GM23338 (cell line): ENCODE measurements at regions not wholly inside any gene's neighbourhood (a gene's known extent, or its start where the extent isn't known, plus 50 kb on each side); places are given as distances from the start of the nearest gene placed in this dataset.

Experiments
- ATAC-seq: fragments of 200-7000 bp; cut with Tn5 transposase; 3 replicates; pipeline ENCODE4 v1.9.1; 2020
- DNase-seq: peaks from one replicate; pipeline ENCODE4 v3.0.0-alpha.2; 2015; ENCODE audit warnings: low spot score
- H2AFZ ChIP-seq: fragments of 200-600 bp; sonication (generic); 2 replicates; pipeline ENCODE4 v1.8.0; 2016; ENCODE audit warnings: antibody characterized with exemption, mild to moderate bottlenecking, moderate library complexity
- H3F3A ChIP-seq: fragments of 200-600 bp; sonication (generic); replicated peaks from 2 replicates; pipeline ENCODE4 v1.8.0; 2017; ENCODE audit warnings: antibody characterized with exemption, mixed run types, low read depth
- H3K27ac ChIP-seq: fragments of 200-600 bp; sonication (generic); 2 replicates; pipeline ENCODE4 v1.6.1; 2016; ENCODE audit warnings: low read depth
- H3K27me3 ChIP-seq: fragments of 200-600 bp; sonication (generic); 2 replicates; pipeline ENCODE4 v1.8.0; 2016; ENCODE audit warnings: mild to moderate bottlenecking, mixed run types, moderate library complexity; ENCODE audit not compliant: insufficient read depth
- H3K36me3 ChIP-seq: fragments of 200-600 bp; sonication (generic); 2 replicates; pipeline ENCODE4 v1.8.0; 2016; ENCODE audit warnings: mild to moderate bottlenecking; ENCODE audit not compliant: insufficient read depth
- H3K4me1 ChIP-seq: fragments of 200-600 bp; sonication (generic); 2 replicates; pipeline ENCODE4 v1.8.0; 2016; ENCODE audit warnings: mild to moderate bottlenecking, moderate library complexity; ENCODE audit not compliant: insufficient read depth
- H3K4me2 ChIP-seq: fragments of 200-600 bp; sonication (generic); 2 replicates; pipeline ENCODE4 v1.7.1; 2017; ENCODE audit warnings: mixed run types
- H3K4me3 ChIP-seq: fragments of 200-600 bp; sonication (generic); 2 replicates; pipeline ENCODE4 v1.6.1; 2016; ENCODE audit warnings: mixed run types
- H3K79me2 ChIP-seq: fragments of 200-600 bp; sonication (generic); replicated peaks from 2 replicates; pipeline ENCODE4 v1.8.0; 2017; ENCODE audit warnings: mild to moderate bottlenecking; ENCODE audit not compliant: insufficient read depth
- H3K9me2 ChIP-seq: fragments of 200-600 bp; sonication (generic); 2 replicates; pipeline ENCODE4 v1.8.0; 2017; ENCODE audit not compliant: insufficient read depth
- H4K20me1 ChIP-seq: fragments of 200-600 bp; sonication (generic); replicated peaks from 2 replicates; pipeline ENCODE4 v1.8.0; 2017; ENCODE audit warnings: mild to moderate bottlenecking; ENCODE audit not compliant: insufficient read depth
- H3K27ac Mint-ChIP-seq: 2 replicates; pipeline ENCODE4 v1.8.0; 2020; ENCODE audit warnings: inconsistent platforms, mild to moderate bottlenecking, moderate library complexity, mixed read lengths
- H3K27me3 Mint-ChIP-seq: 3 replicates; pipeline ENCODE4 v1.8.0; 2022; ENCODE audit warnings: low read depth, mild to moderate bottlenecking, moderate library complexity, mixed read lengths, inconsistent platforms; ENCODE audit not compliant: insufficient read depth, poor library complexity
- H3K36me3 Mint-ChIP-seq: 3 replicates; pipeline ENCODE4 v1.8.0; 2021; ENCODE audit warnings: low read depth, mild to moderate bottlenecking, inconsistent platforms, moderate library complexity, mixed read lengths
- H3K4me1 Mint-ChIP-seq: 3 replicates; pipeline ENCODE4 v1.8.0; 2020; ENCODE audit warnings: mild to moderate bottlenecking, inconsistent platforms, mixed read lengths
- H3K4me3 Mint-ChIP-seq: 3 replicates; pipeline ENCODE4 v1.8.0; 2021; ENCODE audit warnings: moderate library complexity, mild to moderate bottlenecking, inconsistent platforms, mixed read lengths
- H3K9me3 Mint-ChIP-seq: 3 replicates; pipeline ENCODE4 v1.8.0; 2020; ENCODE audit warnings: moderate library complexity, mild to moderate bottlenecking, inconsistent platforms, mixed read lengths
- CREB1 ChIP-seq: fragments of 250-450 bp; sonication (Bioruptor Pico); IDR thresholded peaks from 2 replicates; pipeline ENCODE4 v1.5.0; 2020; ENCODE audit warnings: low read depth, mild to moderate bottlenecking, moderate library complexity
- EZH2phosphoT487 ChIP-seq: fragments of 200-600 bp; sonication (generic); IDR thresholded peaks from one replicate; pipeline ENCODE4 v1.8.1; 2018; ENCODE audit warnings: antibody characterized with exemption; ENCODE audit not compliant: unreplicated experiment
- JUNB ChIP-seq: IDR thresholded peaks from one replicate; pipeline ENCODE4 v1.6.1; 2016; ENCODE audit warnings: antibody characterized with exemption; ENCODE audit not compliant: unreplicated experiment
- NANOG ChIP-seq: IDR thresholded peaks from 2 replicates; pipeline ENCODE4 v1.6.1; 2016; ENCODE audit warnings: antibody characterized with exemption, borderline replicate concordance
- POLR2AphosphoS5 ChIP-seq: IDR thresholded peaks from 2 replicates; pipeline ENCODE4 v1.6.1; 2016; ENCODE audit warnings: antibody characterized with exemption, low read depth
- STAT1 ChIP-seq: IDR thresholded peaks from one replicate; pipeline ENCODE4 v1.6.1; 2016; ENCODE audit warnings: antibody characterized with exemption; ENCODE audit not compliant: unreplicated experiment
- ZNF114 ChIP-seq: fragments of 250-450 bp; sonication (Bioruptor Pico); IDR thresholded peaks from 2 replicates; pipeline ENCODE4 v1.5.0; 2020; ENCODE audit warnings: mild to moderate bottlenecking, moderate library complexity
- ZNF331 ChIP-seq: fragments of 250-450 bp; sonication (Bioruptor Pico); IDR thresholded peaks from 2 replicates; pipeline ENCODE4 v1.5.0; 2020; ENCODE audit warnings: low read depth, mild to moderate bottlenecking, moderate library complexity
- TF ChIP-seq, protein P1 (sequence below): IDR thresholded peaks from one replicate; pipeline ENCODE4 v1.6.1; 2018; ENCODE audit warnings: antibody characterized with exemption; ENCODE audit not compliant: unreplicated experiment
- TF ChIP-seq, protein P2 (sequence below): fragments of 250-450 bp; sonication (Bioruptor Pico); IDR thresholded peaks from 2 replicates; pipeline ENCODE4 v1.5.0; 2020; ENCODE audit warnings: mild to moderate bottlenecking, moderate library complexity

DNA sequence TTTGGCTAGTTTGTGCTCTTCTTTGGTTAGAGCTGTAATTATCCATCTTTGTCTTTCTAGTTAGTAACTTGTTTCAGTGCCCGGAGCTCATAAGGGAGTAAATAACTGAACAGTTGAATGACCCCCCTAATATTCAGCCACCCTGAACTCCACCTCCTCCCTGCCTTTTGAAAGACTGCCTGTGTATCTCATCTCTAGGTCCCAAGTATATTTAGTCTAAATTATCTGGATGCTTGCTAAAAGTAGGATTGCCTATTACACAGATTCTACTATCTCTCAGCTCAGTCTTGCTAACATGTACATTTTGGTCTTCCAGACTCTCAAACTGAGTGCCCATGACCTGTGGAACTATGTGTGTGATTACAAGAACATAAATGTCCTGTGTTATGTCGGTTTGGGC, 145.9 kb downstream of the GJA1 start (continued):
- TF ChIP-seq POLR2AphosphoS5 = no peak
- TF ChIP-seq, protein P1, sequence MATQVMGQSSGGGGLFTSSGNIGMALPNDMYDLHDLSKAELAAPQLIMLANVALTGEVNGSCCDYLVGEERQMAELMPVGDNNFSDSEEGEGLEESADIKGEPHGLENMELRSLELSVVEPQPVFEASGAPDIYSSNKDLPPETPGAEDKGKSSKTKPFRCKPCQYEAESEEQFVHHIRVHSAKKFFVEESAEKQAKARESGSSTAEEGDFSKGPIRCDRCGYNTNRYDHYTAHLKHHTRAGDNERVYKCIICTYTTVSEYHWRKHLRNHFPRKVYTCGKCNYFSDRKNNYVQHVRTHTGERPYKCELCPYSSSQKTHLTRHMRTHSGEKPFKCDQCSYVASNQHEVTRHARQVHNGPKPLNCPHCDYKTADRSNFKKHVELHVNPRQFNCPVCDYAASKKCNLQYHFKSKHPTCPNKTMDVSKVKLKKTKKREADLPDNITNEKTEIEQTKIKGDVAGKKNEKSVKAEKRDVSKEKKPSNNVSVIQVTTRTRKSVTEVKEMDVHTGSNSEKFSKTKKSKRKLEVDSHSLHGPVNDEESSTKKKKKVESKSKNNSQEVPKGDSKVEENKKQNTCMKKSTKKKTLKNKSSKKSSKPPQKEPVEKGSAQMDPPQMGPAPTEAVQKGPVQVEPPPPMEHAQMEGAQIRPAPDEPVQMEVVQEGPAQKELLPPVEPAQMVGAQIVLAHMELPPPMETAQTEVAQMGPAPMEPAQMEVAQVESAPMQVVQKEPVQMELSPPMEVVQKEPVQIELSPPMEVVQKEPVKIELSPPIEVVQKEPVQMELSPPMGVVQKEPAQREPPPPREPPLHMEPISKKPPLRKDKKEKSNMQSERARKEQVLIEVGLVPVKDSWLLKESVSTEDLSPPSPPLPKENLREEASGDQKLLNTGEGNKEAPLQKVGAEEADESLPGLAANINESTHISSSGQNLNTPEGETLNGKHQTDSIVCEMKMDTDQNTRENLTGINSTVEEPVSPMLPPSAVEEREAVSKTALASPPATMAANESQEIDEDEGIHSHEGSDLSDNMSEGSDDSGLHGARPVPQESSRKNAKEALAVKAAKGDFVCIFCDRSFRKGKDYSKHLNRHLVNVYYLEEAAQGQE = no peak
- TF ChIP-seq EZH2phosphoT487 = no peak
- TF ChIP-seq STAT1 = no peak
- TF ChIP-seq JUNB = no peak

DNA sequence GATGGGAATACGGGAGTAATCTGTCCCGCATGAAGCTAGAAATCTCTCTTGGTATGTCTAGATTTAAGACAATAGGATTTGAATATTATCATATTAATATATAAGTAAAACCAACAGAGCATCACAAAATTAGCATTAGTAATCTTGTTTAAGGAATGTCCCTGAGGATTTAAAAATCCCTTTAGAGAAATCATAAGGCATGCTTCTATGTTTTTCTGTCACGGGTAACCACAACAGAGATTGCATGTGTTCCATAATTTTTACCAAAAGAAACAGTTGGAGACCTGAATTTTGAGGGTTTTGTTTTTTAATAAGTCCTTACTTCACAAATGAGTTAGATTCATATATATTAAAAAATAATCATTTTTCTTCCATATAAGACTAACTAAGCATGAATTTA, 146.8 kb downstream of the GJA1 start:
- no peaks in the 10 kb centered on the region for H4K20me1 ChIP-seq
- H3K79me2 ChIP-seq = no peaks in the 10 kb centered on the region
- H3K27ac Mint-ChIP-seq = no peak overlapping the region
- DNase-seq (no peak), ATAC-seq (no peak)
- no peaks in the 10 kb centered on the region for H3K27me3 Mint-ChIP-seq
- no peaks in the 10 kb centered on the region for H3K27me3 ChIP-seq
- H3K4me1 ChIP-seq = no peaks in the 10 kb centered on the region; the same call in 1 of the 2 replicates
- no peak overlapping the region for H3K27ac ChIP-seq
- H3K4me2 ChIP-seq = no peak overlapping the region
- no peaks in the 10 kb centered on the region for H3K36me3 ChIP-seq
- no peaks in the 10 kb centered on the region for H3K9me3 Mint-ChIP-seq
- H3K4me3 Mint-ChIP-seq = no peak overlapping the region
- H3F3A ChIP-seq = no peaks in the 10 kb centered on the region
- H3K4me3 ChIP-seq = no peak overlapping the region
- H3K9me2 ChIP-seq = no peaks in the 10 kb centered on the region
- H2AFZ ChIP-seq = no peak overlapping the region
- no peaks in the 10 kb centered on the region for H3K4me1 Mint-ChIP-seq
- H3K36me3 Mint-ChIP-seq = no peaks in the 10 kb centered on the region
- TF ChIP-seq ZNF114 (CRISPR knock-in tag) = no peak
- TF ChIP-seq, protein P2, sequence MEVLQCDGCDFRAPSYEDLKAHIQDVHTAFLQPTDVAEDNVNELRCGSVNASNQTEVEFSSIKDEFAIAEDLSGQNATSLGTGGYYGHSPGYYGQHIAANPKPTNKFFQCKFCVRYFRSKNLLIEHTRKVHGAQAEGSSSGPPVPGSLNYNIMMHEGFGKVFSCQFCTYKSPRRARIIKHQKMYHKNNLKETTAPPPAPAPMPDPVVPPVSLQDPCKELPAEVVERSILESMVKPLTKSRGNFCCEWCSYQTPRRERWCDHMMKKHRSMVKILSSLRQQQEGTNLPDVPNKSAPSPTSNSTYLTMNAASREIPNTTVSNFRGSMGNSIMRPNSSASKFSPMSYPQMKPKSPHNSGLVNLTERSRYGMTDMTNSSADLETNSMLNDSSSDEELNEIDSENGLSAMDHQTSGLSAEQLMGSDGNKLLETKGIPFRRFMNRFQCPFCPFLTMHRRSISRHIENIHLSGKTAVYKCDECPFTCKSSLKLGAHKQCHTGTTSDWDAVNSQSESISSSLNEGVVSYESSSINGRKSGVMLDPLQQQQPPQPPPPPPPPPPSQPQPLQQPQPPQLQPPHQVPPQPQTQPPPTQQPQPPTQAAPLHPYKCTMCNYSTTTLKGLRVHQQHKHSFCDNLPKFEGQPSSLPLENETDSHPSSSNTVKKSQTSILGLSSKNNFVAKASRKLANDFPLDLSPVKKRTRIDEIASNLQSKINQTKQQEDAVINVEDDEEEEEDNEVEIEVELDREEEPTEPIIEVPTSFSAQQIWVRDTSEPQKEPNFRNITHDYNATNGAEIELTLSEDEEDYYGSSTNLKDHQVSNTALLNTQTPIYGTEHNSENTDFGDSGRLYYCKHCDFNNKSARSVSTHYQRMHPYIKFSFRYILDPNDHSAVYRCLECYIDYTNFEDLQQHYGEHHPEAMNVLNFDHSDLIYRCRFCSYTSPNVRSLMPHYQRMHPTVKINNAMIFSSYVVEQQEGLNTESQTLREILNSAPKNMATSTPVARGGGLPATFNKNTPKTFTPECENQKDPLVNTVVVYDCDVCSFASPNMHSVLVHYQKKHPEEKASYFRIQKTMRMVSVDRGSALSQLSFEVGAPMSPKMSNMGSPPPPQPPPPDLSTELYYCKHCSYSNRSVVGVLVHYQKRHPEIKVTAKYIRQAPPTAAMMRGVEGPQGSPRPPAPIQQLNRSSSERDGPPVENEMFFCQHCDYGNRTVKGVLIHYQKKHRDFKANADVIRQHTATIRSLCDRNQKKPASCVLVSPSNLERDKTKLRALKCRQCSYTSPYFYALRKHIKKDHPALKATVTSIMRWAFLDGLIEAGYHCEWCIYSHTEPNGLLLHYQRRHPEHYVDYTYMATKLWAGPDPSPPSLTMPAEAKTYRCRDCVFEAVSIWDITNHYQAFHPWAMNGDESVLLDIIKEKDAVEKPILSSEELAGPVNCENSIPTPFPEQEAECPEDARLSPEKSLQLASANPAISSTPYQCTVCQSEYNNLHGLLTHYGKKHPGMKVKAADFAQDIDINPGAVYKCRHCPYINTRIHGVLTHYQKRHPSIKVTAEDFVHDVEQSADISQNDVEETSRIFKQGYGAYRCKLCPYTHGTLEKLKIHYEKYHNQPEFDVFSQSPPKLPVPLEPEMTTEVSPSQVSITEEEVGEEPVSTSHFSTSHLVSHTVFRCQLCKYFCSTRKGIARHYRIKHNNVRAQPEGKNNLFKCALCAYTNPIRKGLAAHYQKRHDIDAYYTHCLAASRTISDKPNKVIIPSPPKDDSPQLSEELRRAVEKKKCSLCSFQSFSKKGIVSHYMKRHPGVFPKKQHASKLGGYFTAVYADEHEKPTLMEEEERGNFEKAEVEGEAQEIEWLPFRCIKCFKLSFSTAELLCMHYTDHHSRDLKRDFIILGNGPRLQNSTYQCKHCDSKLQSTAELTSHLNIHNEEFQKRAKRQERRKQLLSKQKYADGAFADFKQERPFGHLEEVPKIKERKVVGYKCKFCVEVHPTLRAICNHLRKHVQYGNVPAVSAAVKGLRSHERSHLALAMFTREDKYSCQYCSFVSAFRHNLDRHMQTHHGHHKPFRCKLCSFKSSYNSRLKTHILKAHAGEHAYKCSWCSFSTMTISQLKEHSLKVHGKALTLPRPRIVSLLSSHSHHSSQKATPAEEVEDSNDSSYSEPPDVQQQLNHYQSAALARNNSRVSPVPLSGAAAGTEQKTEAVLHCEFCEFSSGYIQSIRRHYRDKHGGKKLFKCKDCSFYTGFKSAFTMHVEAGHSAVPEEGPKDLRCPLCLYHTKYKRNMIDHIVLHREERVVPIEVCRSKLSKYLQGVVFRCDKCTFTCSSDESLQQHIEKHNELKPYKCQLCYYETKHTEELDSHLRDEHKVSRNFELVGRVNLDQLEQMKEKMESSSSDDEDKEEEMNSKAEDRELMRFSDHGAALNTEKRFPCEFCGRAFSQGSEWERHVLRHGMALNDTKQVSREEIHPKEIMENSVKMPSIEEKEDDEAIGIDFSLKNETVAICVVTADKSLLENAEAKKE (CRISPR knock-in tag) = no peak
- no peak for TF ChIP-seq NANOG
- TF ChIP-seq ZNF331 (CRISPR knock-in tag) = no peak
- TF ChIP-seq CREB1 (CRISPR knock-in tag) = no peak
